ENCODE measurements at regions not wholly inside any gene's neighbourhood (a gene's known extent, or its start where the extent isn't known, plus 50 kb on each side); places are given as distances from the start of the nearest gene placed in this dataset.

DNA sequence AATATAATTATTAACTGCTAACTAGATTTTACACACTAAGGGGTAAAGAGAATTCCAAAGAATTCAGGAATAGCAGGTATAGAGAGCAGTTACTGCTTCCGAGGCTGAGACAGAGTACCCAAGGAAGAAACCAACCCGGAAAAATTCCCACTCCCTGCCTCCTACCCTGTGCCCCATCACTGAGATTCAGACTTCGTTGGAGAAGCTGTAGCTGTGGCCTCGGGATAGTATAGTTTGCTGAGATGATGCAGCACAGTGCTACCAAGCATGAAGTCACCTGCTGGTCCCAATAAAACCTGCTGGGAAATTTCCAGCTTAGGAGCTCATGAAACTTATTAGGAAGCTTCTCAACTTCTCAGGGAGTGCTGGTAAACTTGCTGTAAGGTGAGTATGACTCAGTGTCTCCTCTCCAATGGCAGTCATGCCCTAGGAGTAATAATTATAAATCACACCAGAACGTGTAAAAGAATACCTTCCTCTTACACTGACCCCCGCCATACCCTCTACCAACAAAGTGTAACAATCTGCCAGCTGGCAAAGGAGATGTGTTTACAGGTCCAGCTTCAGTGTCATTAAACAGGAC, 215.2 kb upstream of the ROBO2 start:
- TF ChIP-seq, protein P1, sequence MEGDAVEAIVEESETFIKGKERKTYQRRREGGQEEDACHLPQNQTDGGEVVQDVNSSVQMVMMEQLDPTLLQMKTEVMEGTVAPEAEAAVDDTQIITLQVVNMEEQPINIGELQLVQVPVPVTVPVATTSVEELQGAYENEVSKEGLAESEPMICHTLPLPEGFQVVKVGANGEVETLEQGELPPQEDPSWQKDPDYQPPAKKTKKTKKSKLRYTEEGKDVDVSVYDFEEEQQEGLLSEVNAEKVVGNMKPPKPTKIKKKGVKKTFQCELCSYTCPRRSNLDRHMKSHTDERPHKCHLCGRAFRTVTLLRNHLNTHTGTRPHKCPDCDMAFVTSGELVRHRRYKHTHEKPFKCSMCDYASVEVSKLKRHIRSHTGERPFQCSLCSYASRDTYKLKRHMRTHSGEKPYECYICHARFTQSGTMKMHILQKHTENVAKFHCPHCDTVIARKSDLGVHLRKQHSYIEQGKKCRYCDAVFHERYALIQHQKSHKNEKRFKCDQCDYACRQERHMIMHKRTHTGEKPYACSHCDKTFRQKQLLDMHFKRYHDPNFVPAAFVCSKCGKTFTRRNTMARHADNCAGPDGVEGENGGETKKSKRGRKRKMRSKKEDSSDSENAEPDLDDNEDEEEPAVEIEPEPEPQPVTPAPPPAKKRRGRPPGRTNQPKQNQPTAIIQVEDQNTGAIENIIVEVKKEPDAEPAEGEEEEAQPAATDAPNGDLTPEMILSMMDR (IDR thresholded peaks at IDR 0.05), result no peak
- no peak for TF ChIP-seq POLR2A (IDR thresholded peaks at IDR 0.05)
- TF ChIP-seq POLR2AphosphoS5 (IDR thresholded peaks at IDR 0.05), result no peak
